ENCODE measurements at regions not wholly inside any gene's neighbourhood (a gene's known extent, or its start where the extent isn't known, plus 50 kb on each side); places are given as distances from the start of the nearest gene placed in this dataset.

GRCh38 chr13:90027409-90027808, 1320.1 kb upstream of the MIR17HG start:
- H2AFZ ChIP-seq: no peak overlapping the region
- H3K4me3 ChIP-seq: no peak overlapping the region
- H3K27ac ChIP-seq: no peak overlapping the region
- H3K4me1 ChIP-seq (ENCODE audit: insufficient read depth): no peaks in the 10 kb centered on the region
- H3K9me2 ChIP-seq (replicated peaks; ENCODE audit: insufficient read depth): no peaks in the 10 kb centered on the region
- TF ChIP-seq CTCF (IDR thresholded peaks at IDR 0.05; ENCODE audit: poor library complexity) (no peak), EZH2phosphoT487 (IDR thresholded peaks at IDR 0.05; ENCODE audit: low read depth, severe bottlenecking, unreplicated experiment) (no peak), EZH2 (IDR thresholded peaks at IDR 0.05; ENCODE audit: borderline replicate concordance) (no peak)
- no peaks in the 10 kb centered on the region for H3K36me3 ChIP-seq (replicated peaks; ENCODE audit: insufficient read depth, low read depth)
- H3K27me3 ChIP-seq: no peaks in the 10 kb centered on the region
- no peak for DNase-seq (ENCODE audit: low spot score)
- no peak overlapping the region for H3K4me2 ChIP-seq
- no peaks in the 10 kb centered on the region for H3K79me2 ChIP-seq
- no peaks in the 10 kb centered on the region for H4K20me1 ChIP-seq (ENCODE audit: insufficient read depth, poor library complexity, severe bottlenecking)
- no peaks in the 10 kb centered on the region for H3K9me3 ChIP-seq (ENCODE audit: low read depth)

- 88% methylated on average over 5 of the region's 5 CpGs for WGBS (ENCODE audit: low lambda C conversion rate, missing lambda C conversion rate)
- H3K4me3 ChIP-seq: no peak overlapping the region
- no peaks in the 10 kb centered on the region for H4K20me1 ChIP-seq (ENCODE audit: insufficient read depth, poor library complexity, severe bottlenecking)
Observed at GRCh38 chr13:90032313-90032712, 1315.2 kb upstream of the MIR17HG start.

GRCh38 chr13:90032841-90033493, 1314.5 kb upstream of the MIR17HG start:
- H3K79me2 ChIP-seq: no peaks in the 10 kb centered on the region
- H3K36me3 ChIP-seq (replicated peaks; ENCODE audit: insufficient read depth, low read depth): no peaks in the 10 kb centered on the region
- WGBS (ENCODE audit: low lambda C conversion rate, missing lambda C conversion rate): 87% methylated on average over 14 of the region's 14 CpGs

More at GRCh38 chr13:90032313-90032712, 1315.2 kb upstream of the MIR17HG start:
- no peak for DNase-seq (ENCODE audit: low spot score)
- Histone ChIP-seq H3K4me2 (no peak overlapping the region), H3K9me3 (ENCODE audit: low read depth) (no peaks in the 10 kb centered on the region), H3K79me2 (no peaks in the 10 kb centered on the region), H3K27me3 (no peaks in the 10 kb centered on the region), H3K27ac (no peak overlapping the region), H3K36me3 (replicated peaks; ENCODE audit: insufficient read depth, low read depth) (no peaks in the 10 kb centered on the region), H3K9me2 (replicated peaks; ENCODE audit: insufficient read depth) (no peaks in the 10 kb centered on the region), H2AFZ (no peak overlapping the region), H3K4me1 (ENCODE audit: insufficient read depth) (no peaks in the 10 kb centered on the region)
- TF ChIP-seq CTCF (IDR thresholded peaks at IDR 0.05; ENCODE audit: poor library complexity) (no peak), EZH2 (IDR thresholded peaks at IDR 0.05; ENCODE audit: borderline replicate concordance) (no peak), EZH2phosphoT487 (IDR thresholded peaks at IDR 0.05; ENCODE audit: low read depth, severe bottlenecking, unreplicated experiment) (no peak)

GRCh38 chr13:90039516-90039915, 1308.0 kb upstream of the MIR17HG start:
- 89% methylated on average over 3 of the region's 3 CpGs for WGBS (ENCODE audit: low lambda C conversion rate, missing lambda C conversion rate)
- H3K27me3 ChIP-seq: no peaks in the 10 kb centered on the region

More at GRCh38 chr13:90032841-90033493, 1314.5 kb upstream of the MIR17HG start:
- no peaks in the 10 kb centered on the region for H3K9me2 ChIP-seq (replicated peaks; ENCODE audit: insufficient read depth)
- H3K27me3 ChIP-seq: no peaks in the 10 kb centered on the region
- H3K9me3 ChIP-seq (ENCODE audit: low read depth): no peaks in the 10 kb centered on the region
- no peak overlapping the region for H2AFZ ChIP-seq
- TF ChIP-seq EZH2 (IDR thresholded peaks at IDR 0.05; ENCODE audit: borderline replicate concordance): no peak
- H3K4me1 ChIP-seq (ENCODE audit: insufficient read depth): no peaks in the 10 kb centered on the region
- DNase-seq (ENCODE audit: low spot score): no peak
- H3K27ac ChIP-seq: no peak overlapping the region
- H3K4me2 ChIP-seq: no peak overlapping the region
- H4K20me1 ChIP-seq (ENCODE audit: insufficient read depth, poor library complexity, severe bottlenecking): no peaks in the 10 kb centered on the region
- H3K4me3 ChIP-seq: no peak overlapping the region

More at GRCh38 chr13:90039516-90039915, 1308.0 kb upstream of the MIR17HG start:
- Histone ChIP-seq H3K4me1 (ENCODE audit: insufficient read depth) (no peaks in the 10 kb centered on the region), H3K4me2 (no peak overlapping the region), H3K79me2 (no peaks in the 10 kb centered on the region), H3K36me3 (replicated peaks; ENCODE audit: insufficient read depth, low read depth) (no peaks in the 10 kb centered on the region), H2AFZ (no peak overlapping the region), H3K9me3 (ENCODE audit: low read depth) (no peaks in the 10 kb centered on the region), H4K20me1 (ENCODE audit: insufficient read depth, poor library complexity, severe bottlenecking) (no peaks in the 10 kb centered on the region), H3K4me3 (no peak overlapping the region), H3K9me2 (replicated peaks; ENCODE audit: insufficient read depth) (no peaks in the 10 kb centered on the region), H3K27ac (no peak overlapping the region)
- no peak for DNase-seq (ENCODE audit: low spot score)
- TF ChIP-seq EZH2phosphoT487 (IDR thresholded peaks at IDR 0.05; ENCODE audit: low read depth, severe bottlenecking, unreplicated experiment): no peak
- no peak for TF ChIP-seq EZH2 (IDR thresholded peaks at IDR 0.05; ENCODE audit: borderline replicate concordance)
- no peak for TF ChIP-seq CTCF (IDR thresholded peaks at IDR 0.05; ENCODE audit: poor library complexity)
